WTC11 (cell line): ENCODE measurements at regions not wholly inside any gene's neighbourhood (a gene's known extent, or its start where the extent isn't known, plus 50 kb on each side); places are given as distances from the start of the nearest gene placed in this dataset.

Experiments
- ATAC-seq: fragments of 200-7000 bp; cut with Tn5 transposase; 2 replicates; pipeline ENCODE4 v1.10.0; 2021; ENCODE audit warnings: mild to moderate bottlenecking, moderate library complexity
- CTCF ChIA-PET: fragments of 300-600 bp; sonication (Branson Sonifier 250); formaldehyde crosslinking; loops from one replicate; lab custom pipeline; 2021; ENCODE audit warnings: antibody characterized with exemption; lab: Charles Lee
- POLR2A ChIA-PET: fragments of 350-600 bp; sonication (Branson Sonifier 250); formaldehyde crosslinking; loops from one replicate; lab custom pipeline; 2021; ENCODE audit warnings: antibody characterized with exemption; lab: Charles Lee
- DNase-seq: peaks from one replicate; pipeline ENCODE4 v3.0.0; 2021; ENCODE audit warnings: low spot score
- H3K27ac Mint-ChIP-seq: 2 replicates; pipeline ENCODE4 v1.8.0; 2021; ENCODE audit warnings: mixed read lengths
- H3K27me3 Mint-ChIP-seq: 2 replicates; pipeline ENCODE4 v1.8.0; 2021; ENCODE audit warnings: low read depth, mild to moderate bottlenecking, moderate library complexity, mixed read lengths
- H3K36me3 Mint-ChIP-seq: 2 replicates; pipeline ENCODE4 v1.8.0; 2021; ENCODE audit warnings: mixed read lengths
- H3K4me1 Mint-ChIP-seq: 2 replicates; pipeline ENCODE4 v1.8.0; 2022; ENCODE audit warnings: mixed read lengths
- H3K4me3 Mint-ChIP-seq: 2 replicates; pipeline ENCODE4 v1.8.0; 2021; ENCODE audit warnings: mild to moderate bottlenecking, moderate library complexity, mixed read lengths
- H3K9me3 Mint-ChIP-seq: 2 replicates; pipeline ENCODE4 v1.8.0; 2021; ENCODE audit warnings: mixed read lengths
- ATF1 ChIP-seq: sonication (generic); formaldehyde crosslinking; IDR thresholded peaks from 2 replicates; pipeline ENCODE4 v1.8.1; 2023; ENCODE audit warnings: mild to moderate bottlenecking, moderate library complexity, missing genetic modification reagents
- CREM ChIP-seq: sonication (generic); formaldehyde crosslinking; IDR thresholded peaks from 2 replicates; pipeline ENCODE4 v1.8.1; 2022; ENCODE audit warnings: mild to moderate bottlenecking, missing genetic modification reagents, moderate library complexity
- EMX1 ChIP-seq: fragments of 250-450 bp; sonication (Bioruptor Pico); IDR thresholded peaks from 2 replicates; pipeline ENCODE4 v1.8.0; 2021; ENCODE audit warnings: mild to moderate bottlenecking
- ETV6 ChIP-seq: sonication (generic); formaldehyde crosslinking; IDR thresholded peaks from 2 replicates; pipeline ENCODE4 v1.8.1; 2022; ENCODE audit warnings: mild to moderate bottlenecking, missing genetic modification reagents
- FOXJ3 ChIP-seq: sonication (generic); formaldehyde crosslinking; IDR thresholded peaks from 2 replicates; pipeline ENCODE4 v1.9.0; 2021; ENCODE audit warnings: missing genetic modification reagents, mild to moderate bottlenecking, borderline replicate concordance
- GABPB1 ChIP-seq: sonication (generic); formaldehyde crosslinking; IDR thresholded peaks from 2 replicates; pipeline ENCODE4 v1.8.1; 2023; ENCODE audit warnings: mild to moderate bottlenecking, missing genetic modification reagents
- HMGA2 ChIP-seq: fragments of 250-450 bp; sonication (Bioruptor Pico); IDR thresholded peaks from 2 replicates; pipeline ENCODE4 v1.4.0; 2021; ENCODE audit warnings: mild to moderate bottlenecking, moderate library complexity
- JAZF1 ChIP-seq: fragments of 250-450 bp; sonication (Bioruptor Pico); IDR thresholded peaks from 2 replicates; pipeline ENCODE4 v1.9.0; 2021; ENCODE audit warnings: moderate library complexity, mild to moderate bottlenecking, inconsistent platforms
- JUN ChIP-seq: sonication (generic); formaldehyde crosslinking; IDR thresholded peaks from 2 replicates; pipeline ENCODE4 v1.8.0; 2023; ENCODE audit warnings: mild to moderate bottlenecking, missing genetic modification reagents
- MYBL2 ChIP-seq: sonication (generic); formaldehyde crosslinking; IDR thresholded peaks from 2 replicates; pipeline ENCODE4 v1.8.1; 2023; ENCODE audit warnings: mild to moderate bottlenecking, moderate library complexity, missing genetic modification reagents
- NFATC4 ChIP-seq: fragments of 250-450 bp; sonication (Bioruptor Pico); IDR thresholded peaks from 2 replicates; pipeline ENCODE4 v1.9.0; 2021; ENCODE audit warnings: mild to moderate bottlenecking
- NR1H2 ChIP-seq: sonication (generic); formaldehyde crosslinking; IDR thresholded peaks from 2 replicates; pipeline ENCODE4 v1.9.0; 2021; ENCODE audit warnings: mild to moderate bottlenecking, moderate library complexity, missing genetic modification reagents
- RORB ChIP-seq: fragments of 250-450 bp; sonication (Bioruptor Pico); IDR thresholded peaks from 2 replicates; pipeline ENCODE4 v1.9.0; 2021; ENCODE audit warnings: mild to moderate bottlenecking
- SMAD4 ChIP-seq: sonication (generic); formaldehyde crosslinking; IDR thresholded peaks from 2 replicates; pipeline ENCODE4 v1.8.0; 2022; ENCODE audit warnings: mild to moderate bottlenecking, missing genetic modification reagents
- SOX15 ChIP-seq: fragments of 250-450 bp; sonication (Bioruptor Pico); IDR thresholded peaks from 2 replicates; pipeline ENCODE4 v1.9.0; 2021; ENCODE audit warnings: mild to moderate bottlenecking
- ZNF138 ChIP-seq: sonication (generic); formaldehyde crosslinking; conservative IDR thresholded peaks from 2 replicates; pipeline ENCODE4 v1.8.1; 2022; ENCODE audit warnings: mild to moderate bottlenecking, moderate library complexity, missing genetic modification reagents
- ZNF232 ChIP-seq: sonication (generic); formaldehyde crosslinking; IDR thresholded peaks from 2 replicates; pipeline ENCODE4 v1.8.0; 2022; ENCODE audit warnings: mild to moderate bottlenecking, missing genetic modification reagents
- ZNF423 ChIP-seq: fragments of 250-450 bp; sonication (Bioruptor Pico); IDR thresholded peaks from 2 replicates; pipeline ENCODE4 v2.1.2; 2022; ENCODE audit warnings: mild to moderate bottlenecking, moderate library complexity
- TF ChIP-seq, protein P1 (sequence below): fragments of 250-450 bp; sonication (Bioruptor Pico); IDR thresholded peaks from 2 replicates; pipeline ENCODE4 v1.9.0; 2021; ENCODE audit warnings: mild to moderate bottlenecking
- TF ChIP-seq, protein P2 (sequence below): sonication (generic); formaldehyde crosslinking; IDR thresholded peaks from 2 replicates; pipeline ENCODE4 v1.8.0; 2023; ENCODE audit warnings: missing genetic modification reagents
- TF ChIP-seq, protein P3 (sequence below): sonication (generic); formaldehyde crosslinking; IDR thresholded peaks from 2 replicates; pipeline ENCODE4 v1.8.1; 2022; ENCODE audit warnings: mild to moderate bottlenecking, missing genetic modification reagents, moderate library complexity, borderline replicate concordance
- TF ChIP-seq, protein P4 (sequence below): sonication (generic); formaldehyde crosslinking; IDR thresholded peaks from 2 replicates; pipeline ENCODE4 v1.8.0; 2022; ENCODE audit warnings: mild to moderate bottlenecking, missing genetic modification reagents
- TF ChIP-seq, protein P5 (sequence below): fragments of 250-450 bp; sonication (Bioruptor Pico); IDR thresholded peaks from 2 replicates; pipeline ENCODE4 v1.9.0; 2021; ENCODE audit warnings: mild to moderate bottlenecking

- CTCF ChIA-PET = interaction anchor here (1.3 kb wide), 1 partner anchor 128 kb away, joined by 6 read pairs; no protein-coding TSS in a partner anchor
- H3K27me3 Mint-ChIP-seq = no peaks in the 10 kb centered on the region
- H3K9me3 Mint-ChIP-seq = no peaks in the 10 kb centered on the region
- no peak overlapping the region for H3K4me3 Mint-ChIP-seq
- peak overlapping the region; percentile 30; the same call in 1 of the 2 replicates for H3K27ac Mint-ChIP-seq
- peaks cover 27% of the 10 kb centered on the region for H3K4me1 Mint-ChIP-seq
- DNase-seq (no peak), ATAC-seq (no peak)
- TF ChIP-seq RORB (CRISPR knock-in tag) (no peak), SOX15 (CRISPR knock-in tag) (no peak), JUN (CRISPR knock-in tag) (no peak), HMGA2 (no peak), NFATC4 (CRISPR knock-in tag) (no peak)
- TF ChIP-seq, all 79 proteins: peak for 0
- POLR2A ChIA-PET = interaction anchor here (0.8 kb wide), 1 partner anchor 9 kb away, joined by 3 read pairs; no protein-coding TSS in a partner anchor
- H3K36me3 Mint-ChIP-seq = no peaks in the 10 kb centered on the region
Measured at GRCh38 chr5:142421228-142421617, 96.4 kb upstream of the SPRY4 start.

- Mint-ChIP-seq H3K4me1 (peaks cover 22% of the 10 kb centered on the region), H3K36me3 (no peaks in the 10 kb centered on the region), H3K9me3 (no peaks in the 10 kb centered on the region; the same call in 1 of the 2 replicates), H3K4me3 (no peak overlapping the region), H3K27me3 (no peaks in the 10 kb centered on the region), H3K27ac (peak overlapping the region; percentile 16)
- ChIA-PET CTCF (interaction anchor here (1.3 kb wide), 1 partner anchor 128 kb away, joined by 6 read pairs; no protein-coding TSS in a partner anchor), POLR2A (interaction anchor here (0.7 to 0.8 kb wide), 2 partner anchors 8 to 21 kb away, joined by 3 to 6 read pairs; no protein-coding TSS in a partner anchor)
- ATAC-seq (no peak), DNase-seq (no peak)
- TF ChIP-seq, protein P1, sequence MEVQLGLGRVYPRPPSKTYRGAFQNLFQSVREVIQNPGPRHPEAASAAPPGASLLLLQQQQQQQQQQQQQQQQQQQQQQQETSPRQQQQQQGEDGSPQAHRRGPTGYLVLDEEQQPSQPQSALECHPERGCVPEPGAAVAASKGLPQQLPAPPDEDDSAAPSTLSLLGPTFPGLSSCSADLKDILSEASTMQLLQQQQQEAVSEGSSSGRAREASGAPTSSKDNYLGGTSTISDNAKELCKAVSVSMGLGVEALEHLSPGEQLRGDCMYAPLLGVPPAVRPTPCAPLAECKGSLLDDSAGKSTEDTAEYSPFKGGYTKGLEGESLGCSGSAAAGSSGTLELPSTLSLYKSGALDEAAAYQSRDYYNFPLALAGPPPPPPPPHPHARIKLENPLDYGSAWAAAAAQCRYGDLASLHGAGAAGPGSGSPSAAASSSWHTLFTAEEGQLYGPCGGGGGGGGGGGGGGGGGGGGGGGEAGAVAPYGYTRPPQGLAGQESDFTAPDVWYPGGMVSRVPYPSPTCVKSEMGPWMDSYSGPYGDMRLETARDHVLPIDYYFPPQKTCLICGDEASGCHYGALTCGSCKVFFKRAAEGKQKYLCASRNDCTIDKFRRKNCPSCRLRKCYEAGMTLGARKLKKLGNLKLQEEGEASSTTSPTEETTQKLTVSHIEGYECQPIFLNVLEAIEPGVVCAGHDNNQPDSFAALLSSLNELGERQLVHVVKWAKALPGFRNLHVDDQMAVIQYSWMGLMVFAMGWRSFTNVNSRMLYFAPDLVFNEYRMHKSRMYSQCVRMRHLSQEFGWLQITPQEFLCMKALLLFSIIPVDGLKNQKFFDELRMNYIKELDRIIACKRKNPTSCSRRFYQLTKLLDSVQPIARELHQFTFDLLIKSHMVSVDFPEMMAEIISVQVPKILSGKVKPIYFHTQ (CRISPR knock-in tag) = no peak
- TF ChIP-seq JUN (CRISPR knock-in tag) (no peak), CREM (CRISPR knock-in tag) (0 out of 2 replicates have a peak, but pooled peaks have one; percentile 28), ETV6 (CRISPR knock-in tag) (no peak), EMX1 (no peak), ZNF423 (CRISPR knock-in tag) (no peak)
- TF ChIP-seq, protein P2, sequence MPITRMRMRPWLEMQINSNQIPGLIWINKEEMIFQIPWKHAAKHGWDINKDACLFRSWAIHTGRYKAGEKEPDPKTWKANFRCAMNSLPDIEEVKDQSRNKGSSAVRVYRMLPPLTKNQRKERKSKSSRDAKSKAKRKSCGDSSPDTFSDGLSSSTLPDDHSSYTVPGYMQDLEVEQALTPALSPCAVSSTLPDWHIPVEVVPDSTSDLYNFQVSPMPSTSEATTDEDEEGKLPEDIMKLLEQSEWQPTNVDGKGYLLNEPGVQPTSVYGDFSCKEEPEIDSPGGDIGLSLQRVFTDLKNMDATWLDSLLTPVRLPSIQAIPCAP (CRISPR knock-in tag) = no peak
- TF ChIP-seq, protein P3, sequence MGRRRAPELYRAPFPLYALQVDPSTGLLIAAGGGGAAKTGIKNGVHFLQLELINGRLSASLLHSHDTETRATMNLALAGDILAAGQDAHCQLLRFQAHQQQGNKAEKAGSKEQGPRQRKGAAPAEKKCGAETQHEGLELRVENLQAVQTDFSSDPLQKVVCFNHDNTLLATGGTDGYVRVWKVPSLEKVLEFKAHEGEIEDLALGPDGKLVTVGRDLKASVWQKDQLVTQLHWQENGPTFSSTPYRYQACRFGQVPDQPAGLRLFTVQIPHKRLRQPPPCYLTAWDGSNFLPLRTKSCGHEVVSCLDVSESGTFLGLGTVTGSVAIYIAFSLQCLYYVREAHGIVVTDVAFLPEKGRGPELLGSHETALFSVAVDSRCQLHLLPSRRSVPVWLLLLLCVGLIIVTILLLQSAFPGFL (CRISPR knock-in tag) = no peak
Measured at GRCh38 chr5:142420561-142421227, 95.9 kb upstream of the SPRY4 start.

DNA sequence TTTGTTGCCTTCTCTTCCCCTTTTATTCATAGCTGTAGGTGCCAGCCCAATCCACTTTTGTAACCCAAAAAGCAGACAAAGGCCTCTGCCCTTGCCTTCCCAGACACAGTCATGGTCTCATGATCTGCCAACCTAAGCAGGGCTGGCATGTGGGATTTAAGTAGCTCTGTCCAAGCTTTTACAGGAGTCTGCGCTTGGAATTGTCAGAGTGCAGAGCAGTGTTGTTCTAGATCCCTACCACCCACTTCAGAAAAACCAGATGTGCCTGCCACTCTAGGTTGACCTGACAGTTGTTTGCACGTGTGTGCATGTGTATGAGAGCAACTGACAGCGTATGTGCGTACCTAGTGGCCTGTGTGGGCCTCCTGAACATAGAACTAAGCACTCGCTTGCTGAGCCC is 87.8 kb upstream of the SPRY4 start:
- H3K4me1 Mint-ChIP-seq = peaks cover 19% of the 10 kb centered on the region
- no peaks in the 10 kb centered on the region for H3K27me3 Mint-ChIP-seq
- ChIA-PET CTCF (interaction anchor here (1.4 kb wide), 1 partner anchor 139 kb away, joined by 3 read pairs; no protein-coding TSS in a partner anchor), POLR2A (interaction anchor here (0.7 to 1.4 kb wide), 2 partner anchors 8 to 13 kb away, joined by 3 to 4 read pairs; no protein-coding TSS in a partner anchor)
- H3K4me3 Mint-ChIP-seq = no peak overlapping the region
- no peak for DNase-seq
- no peak overlapping the region for H3K27ac Mint-ChIP-seq
- TF ChIP-seq MYBL2 (CRISPR knock-in tag) (no peak), NR1H2 (CRISPR knock-in tag) (no peak), ZNF138 (no peak), ZNF232 (no peak), GABPB1 (no peak), ATF1 (no peak), SMAD4 (CRISPR knock-in tag) (no peak), RORB (CRISPR knock-in tag) (no peak), JAZF1 (no peak), ZNF423 (CRISPR knock-in tag) (no peak), FOXJ3 (no peak)
- TF ChIP-seq, protein P4, sequence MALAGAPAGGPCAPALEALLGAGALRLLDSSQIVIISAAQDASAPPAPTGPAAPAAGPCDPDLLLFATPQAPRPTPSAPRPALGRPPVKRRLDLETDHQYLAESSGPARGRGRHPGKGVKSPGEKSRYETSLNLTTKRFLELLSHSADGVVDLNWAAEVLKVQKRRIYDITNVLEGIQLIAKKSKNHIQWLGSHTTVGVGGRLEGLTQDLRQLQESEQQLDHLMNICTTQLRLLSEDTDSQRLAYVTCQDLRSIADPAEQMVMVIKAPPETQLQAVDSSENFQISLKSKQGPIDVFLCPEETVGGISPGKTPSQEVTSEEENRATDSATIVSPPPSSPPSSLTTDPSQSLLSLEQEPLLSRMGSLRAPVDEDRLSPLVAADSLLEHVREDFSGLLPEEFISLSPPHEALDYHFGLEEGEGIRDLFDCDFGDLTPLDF = no peak
- TF ChIP-seq, protein P5, sequence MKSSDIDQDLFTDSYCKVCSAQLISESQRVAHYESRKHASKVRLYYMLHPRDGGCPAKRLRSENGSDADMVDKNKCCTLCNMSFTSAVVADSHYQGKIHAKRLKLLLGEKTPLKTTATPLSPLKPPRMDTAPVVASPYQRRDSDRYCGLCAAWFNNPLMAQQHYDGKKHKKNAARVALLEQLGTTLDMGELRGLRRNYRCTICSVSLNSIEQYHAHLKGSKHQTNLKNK = no peak
- H3K9me3 Mint-ChIP-seq = no peaks in the 10 kb centered on the region; the same call in 1 of the 2 replicates
- no peak for ATAC-seq
- H3K36me3 Mint-ChIP-seq = no peaks in the 10 kb centered on the region; the same call in 1 of the 2 replicates
